ENCODE measurements at regions not wholly inside any gene's neighbourhood (a gene's known extent, or its start where the extent isn't known, plus 50 kb on each side); places are given as distances from the start of the nearest gene placed in this dataset.

GRCh38 chrY:19354061-19354856 lies 390.3 kb downstream of the KDM5D start:
- Histone ChIP-seq H3K4me3 (ENCODE audit: low read length in 2 of 2) (no peak overlapping the region), H3K27me3 (ENCODE audit: control insufficient read depth in 1 of 2, insufficient read depth in 2 of 2, low read length in 1 of 2) (no peaks in the 10 kb centered on the region), H3K4me1 (ENCODE audit: control insufficient read depth in 1 of 2, insufficient read depth in 2 of 2, low read length in 2 of 2) (no peaks in the 10 kb centered on the region), H3K36me3 (ENCODE audit: control insufficient read depth in 1 of 2, insufficient read depth in 2 of 2, low read length in 1 of 2) (no peaks in the 10 kb centered on the region), H3K27ac (ENCODE audit: low read depth in 1 of 2, low read length in 2 of 2) (no peak overlapping the region), H3K9me3 (ENCODE audit: control insufficient read depth, low read length) (no peaks in the 10 kb centered on the region)
- no peak for ATAC-seq (ENCODE audit: low FRiP score)
- 72% methylated on average over 4 of the region's 4 CpGs; no CpG with 5 or more reads in 1 of the 2 donors for WGBS, 2 donors
- intact Hi-C loops (cut with DNase I) = no loop called here
- DNase-seq = no peak

GRCh38 chrY:19351616-19352015 lies 392.9 kb downstream of the KDM5D start:
- ATAC-seq (ENCODE audit: low FRiP score) (no peak), DNase-seq (no peak)
- no peaks in the 10 kb centered on the region for H3K4me1 ChIP-seq (ENCODE audit: control insufficient read depth in 1 of 2, insufficient read depth in 2 of 2, low read length in 2 of 2)
- 47% methylated on average over 2 of the region's 2 CpGs; no CpG with 5 or more reads in 1 of the 2 donors for WGBS, 2 donors
- no peaks in the 10 kb centered on the region for H3K27me3 ChIP-seq (ENCODE audit: control insufficient read depth in 1 of 2, insufficient read depth in 2 of 2, low read length in 1 of 2)
- intact Hi-C loops (cut with DNase I) = no loop called here
- H3K9me3 ChIP-seq (ENCODE audit: control insufficient read depth, low read length) = no peaks in the 10 kb centered on the region
- no peak overlapping the region for H3K27ac ChIP-seq (ENCODE audit: low read depth in 1 of 2, low read length in 2 of 2)
- H3K36me3 ChIP-seq (ENCODE audit: control insufficient read depth in 1 of 2, insufficient read depth in 2 of 2, low read length in 1 of 2) = no peaks in the 10 kb centered on the region
- no peak overlapping the region for H3K4me3 ChIP-seq (ENCODE audit: low read length in 2 of 2)

- DNase-seq (no peak), ATAC-seq (ENCODE audit: low FRiP score) (no peak)
- Histone ChIP-seq H3K27me3 (ENCODE audit: control insufficient read depth in 1 of 2, insufficient read depth in 2 of 2, low read length in 1 of 2) (no peaks in the 10 kb centered on the region), H3K27ac (ENCODE audit: low read depth in 1 of 2, low read length in 2 of 2) (no peak overlapping the region), H3K9me3 (ENCODE audit: control insufficient read depth, low read length) (no peaks in the 10 kb centered on the region), H3K36me3 (ENCODE audit: control insufficient read depth in 1 of 2, insufficient read depth in 2 of 2, low read length in 1 of 2) (no peaks in the 10 kb centered on the region), H3K4me1 (ENCODE audit: control insufficient read depth in 1 of 2, insufficient read depth in 2 of 2, low read length in 2 of 2) (no peaks in the 10 kb centered on the region), H3K4me3 (ENCODE audit: low read length in 2 of 2) (no peak overlapping the region)
- 58% methylated on average over 3 of the region's 3 CpGs; no CpG with 5 or more reads in 1 of the 2 donors for WGBS, 2 donors
- intact Hi-C loops (cut with DNase I) = no loop called here
Measured at GRCh38 chrY:19321701-19322100, 422.8 kb downstream of the KDM5D start.

- H3K4me1 ChIP-seq (ENCODE audit: control insufficient read depth in 1 of 2, insufficient read depth in 2 of 2, low read length in 2 of 2) = no peaks in the 10 kb centered on the region
- WGBS, 2 donors = 76% methylated on average over 3 of the region's 3 CpGs; no CpG with 5 or more reads in 1 of the 2 donors
- no peak overlapping the region for H3K4me3 ChIP-seq (ENCODE audit: low read length in 2 of 2)
- no peaks in the 10 kb centered on the region for H3K27me3 ChIP-seq (ENCODE audit: control insufficient read depth in 1 of 2, insufficient read depth in 2 of 2, low read length in 1 of 2)
- intact Hi-C loops (cut with DNase I) = no loop called here
- H3K27ac ChIP-seq (ENCODE audit: low read depth in 1 of 2, low read length in 2 of 2) = no peak overlapping the region
- no peak for DNase-seq
- H3K9me3 ChIP-seq (ENCODE audit: control insufficient read depth, low read length) = no peaks in the 10 kb centered on the region
- no peak for ATAC-seq (ENCODE audit: low FRiP score)
- no peaks in the 10 kb centered on the region for H3K36me3 ChIP-seq (ENCODE audit: control insufficient read depth in 1 of 2, insufficient read depth in 2 of 2, low read length in 1 of 2)
Measured at GRCh38 chrY:19319135-19319534, 425.4 kb downstream of the KDM5D start.

GRCh38 chrY:19317271-19317987 lies 427.1 kb downstream of the KDM5D start:
- intact Hi-C loops (cut with DNase I) = no loop called here

GRCh38 chrY:19307627-19308026 lies 436.9 kb downstream of the KDM5D start:
- no peak overlapping the region for H3K27ac ChIP-seq (ENCODE audit: low read depth in 1 of 2, low read length in 2 of 2)
- intact Hi-C loops (cut with DNase I) = no loop called here
- no peak overlapping the region for H3K4me3 ChIP-seq (ENCODE audit: low read length in 2 of 2)
- no peaks in the 10 kb centered on the region for H3K36me3 ChIP-seq (ENCODE audit: control insufficient read depth in 1 of 2, insufficient read depth in 2 of 2, low read length in 1 of 2)
- no peaks in the 10 kb centered on the region for H3K9me3 ChIP-seq (ENCODE audit: control insufficient read depth, low read length)
- ATAC-seq (ENCODE audit: low FRiP score) (no peak), DNase-seq (no peak)
- H3K4me1 ChIP-seq (ENCODE audit: control insufficient read depth in 1 of 2, insufficient read depth in 2 of 2, low read length in 2 of 2) = no peaks in the 10 kb centered on the region
- no peaks in the 10 kb centered on the region for H3K27me3 ChIP-seq (ENCODE audit: control insufficient read depth in 1 of 2, insufficient read depth in 2 of 2, low read length in 1 of 2)

More at GRCh38 chrY:19317271-19317987, 427.1 kb downstream of the KDM5D start:
- Histone ChIP-seq H3K9me3 (ENCODE audit: control insufficient read depth, low read length) (no peaks in the 10 kb centered on the region), H3K36me3 (ENCODE audit: control insufficient read depth in 1 of 2, insufficient read depth in 2 of 2, low read length in 1 of 2) (no peaks in the 10 kb centered on the region), H3K4me3 (ENCODE audit: low read length in 2 of 2) (no peak overlapping the region), H3K27me3 (ENCODE audit: control insufficient read depth in 1 of 2, insufficient read depth in 2 of 2, low read length in 1 of 2) (no peaks in the 10 kb centered on the region), H3K27ac (ENCODE audit: low read depth in 1 of 2, low read length in 2 of 2) (no peak overlapping the region), H3K4me1 (ENCODE audit: control insufficient read depth in 1 of 2, insufficient read depth in 2 of 2, low read length in 2 of 2) (no peaks in the 10 kb centered on the region)
- ATAC-seq (ENCODE audit: low FRiP score) = no peak
- DNase-seq = no peak
- 68% methylated on average over 1 of the region's 1 CpG; no CpG with 5 or more reads in 1 of the 2 donors for WGBS, 2 donors

- H3K27me3 ChIP-seq (ENCODE audit: control insufficient read depth in 1 of 2, insufficient read depth in 2 of 2, low read length in 1 of 2) = no peaks in the 10 kb centered on the region
- intact Hi-C loops (cut with DNase I) = no loop called here
- H3K36me3 ChIP-seq (ENCODE audit: control insufficient read depth in 1 of 2, insufficient read depth in 2 of 2, low read length in 1 of 2) = no peaks in the 10 kb centered on the region
- DNase-seq = no peak
- ATAC-seq (ENCODE audit: low FRiP score) = no peak
- no peak overlapping the region for H3K27ac ChIP-seq (ENCODE audit: low read depth in 1 of 2, low read length in 2 of 2)
- H3K9me3 ChIP-seq (ENCODE audit: control insufficient read depth, low read length) = no peaks in the 10 kb centered on the region
- H3K4me3 ChIP-seq (ENCODE audit: low read length in 2 of 2) = no peak overlapping the region
- no peaks in the 10 kb centered on the region for H3K4me1 ChIP-seq (ENCODE audit: control insufficient read depth in 1 of 2, insufficient read depth in 2 of 2, low read length in 2 of 2)
Measured at GRCh38 chrY:19303136-19303535, 441.4 kb downstream of the KDM5D start.

GRCh38 chrY:19290925-19291324 lies 453.6 kb downstream of the KDM5D start:
- intact Hi-C loops (cut with DNase I) = no loop called here
- 17% methylated on average over 2 of the region's 2 CpGs; no CpG with 5 or more reads in 1 of the 2 donors for WGBS, 2 donors
- no peak for ATAC-seq (ENCODE audit: low FRiP score)

GRCh38 chrY:19274076-19274475 lies 470.4 kb downstream of the KDM5D start:
- H3K4me3 ChIP-seq (ENCODE audit: low read length in 2 of 2) = no peak overlapping the region
- no peaks in the 10 kb centered on the region for H3K27me3 ChIP-seq (ENCODE audit: control insufficient read depth in 1 of 2, insufficient read depth in 2 of 2, low read length in 1 of 2)
- intact Hi-C loops (cut with DNase I) = no loop called here
- ATAC-seq (ENCODE audit: low FRiP score) (no peak), DNase-seq (no peak)
- H3K4me1 ChIP-seq (ENCODE audit: control insufficient read depth in 1 of 2, insufficient read depth in 2 of 2, low read length in 2 of 2) = no peaks in the 10 kb centered on the region
- 48% methylated on average over 1 of the region's 1 CpG; no CpG with 5 or more reads in 1 of the 2 donors for WGBS, 2 donors
- H3K36me3 ChIP-seq (ENCODE audit: control insufficient read depth in 1 of 2, insufficient read depth in 2 of 2, low read length in 1 of 2) = no peaks in the 10 kb centered on the region
- H3K9me3 ChIP-seq (ENCODE audit: control insufficient read depth, low read length) = no peaks in the 10 kb centered on the region
- no peak overlapping the region for H3K27ac ChIP-seq (ENCODE audit: low read depth in 1 of 2, low read length in 2 of 2)

More at GRCh38 chrY:19290925-19291324, 453.6 kb downstream of the KDM5D start:
- no peak for DNase-seq
- Histone ChIP-seq H3K27ac (ENCODE audit: low read depth in 1 of 2, low read length in 2 of 2) (no peak overlapping the region), H3K4me3 (ENCODE audit: low read length in 2 of 2) (no peak overlapping the region), H3K4me1 (ENCODE audit: control insufficient read depth in 1 of 2, insufficient read depth in 2 of 2, low read length in 2 of 2) (no peaks in the 10 kb centered on the region), H3K36me3 (ENCODE audit: control insufficient read depth in 1 of 2, insufficient read depth in 2 of 2, low read length in 1 of 2) (no peaks in the 10 kb centered on the region), H3K9me3 (ENCODE audit: control insufficient read depth, low read length) (no peaks in the 10 kb centered on the region), H3K27me3 (ENCODE audit: control insufficient read depth in 1 of 2, insufficient read depth in 2 of 2, low read length in 1 of 2) (no peaks in the 10 kb centered on the region)
